GM18498 (cell line): ENCODE measurements at regions not wholly inside any gene's neighbourhood (a gene's known extent, or its start where the extent isn't known, plus 50 kb on each side); places are given as distances from the start of the nearest gene placed in this dataset.
"Not testable (repeated sequence)": the region's sequence is repeated elsewhere in the genome, so short reads cannot be mapped to it uniquely, and the experiment has no call there.

Experiments
- ATAC-seq: cut with Tn5 transposase; IDR thresholded peaks from one replicate; pipeline ENCODE4 v1.9.1; 2021; ENCODE audit warnings: mild to moderate bottlenecking, moderate library complexity; ENCODE audit not compliant: unreplicated experiment

DNA sequence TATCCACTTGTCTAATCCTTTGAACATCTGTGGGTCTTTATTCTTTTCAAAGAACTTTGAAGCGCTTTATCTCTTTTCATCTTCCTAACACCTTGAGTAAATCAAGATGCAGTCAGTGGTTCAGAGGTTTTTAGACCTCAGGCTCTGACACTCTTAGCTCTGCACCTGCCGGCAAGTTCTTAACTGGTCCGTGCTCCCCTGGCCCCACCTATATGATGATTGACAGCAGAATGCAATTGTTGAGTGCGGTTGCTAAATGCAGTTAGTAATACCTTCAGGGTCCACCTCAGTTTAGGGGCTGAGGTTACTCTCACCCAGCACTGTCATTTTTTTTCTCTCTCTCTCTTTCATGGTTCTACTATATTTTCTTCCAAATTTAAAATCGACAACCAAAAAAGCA lies 854.2 kb upstream of the AUTS2 start:
- no peak for ATAC-seq

DNA sequence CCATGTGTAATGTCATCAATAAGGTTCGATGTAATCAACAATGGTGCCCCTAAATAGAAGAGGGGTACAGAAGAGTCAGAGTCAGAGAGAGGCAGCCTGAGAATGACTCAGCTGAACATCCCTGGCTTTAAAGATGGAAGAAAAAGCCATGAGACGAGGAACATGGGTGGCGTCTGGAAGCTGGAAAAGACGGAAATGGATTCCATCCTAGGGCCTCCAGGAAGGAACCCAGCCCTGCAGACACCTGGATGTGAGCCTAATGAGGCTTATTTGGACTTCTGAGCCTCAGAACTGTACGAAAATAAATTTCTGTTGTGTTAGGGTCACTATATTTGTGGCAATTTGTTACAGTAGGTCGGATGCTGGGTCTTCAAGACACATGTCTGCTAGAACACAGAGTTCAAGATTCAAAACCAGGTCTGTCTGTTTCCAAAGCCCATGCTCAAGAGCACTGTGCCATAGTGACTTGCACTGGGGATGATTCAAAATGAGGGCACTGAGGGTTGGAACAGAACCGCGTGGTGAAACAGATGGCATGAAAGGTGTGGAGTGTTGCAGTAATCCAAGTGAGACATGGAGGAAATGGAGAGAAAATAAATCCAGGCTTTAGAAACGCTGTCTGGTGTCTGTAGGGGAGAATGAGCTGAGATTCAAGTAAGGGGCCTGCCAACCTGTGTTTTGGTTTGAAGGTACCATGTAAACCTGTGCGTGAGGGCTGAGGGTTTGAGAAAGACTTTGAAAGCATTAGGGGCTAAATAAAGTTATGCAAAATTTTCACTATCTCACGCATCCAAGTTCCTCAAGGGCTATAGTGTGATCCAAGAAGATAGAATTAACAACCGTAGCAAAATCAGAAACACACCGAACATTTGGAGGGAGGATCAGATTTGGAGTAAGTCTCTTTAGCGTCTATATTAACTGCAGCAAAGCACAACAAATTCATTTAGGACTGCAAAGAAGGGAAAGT lies 849.1 kb upstream of the AUTS2 start:
- no peak for ATAC-seq

DNA sequence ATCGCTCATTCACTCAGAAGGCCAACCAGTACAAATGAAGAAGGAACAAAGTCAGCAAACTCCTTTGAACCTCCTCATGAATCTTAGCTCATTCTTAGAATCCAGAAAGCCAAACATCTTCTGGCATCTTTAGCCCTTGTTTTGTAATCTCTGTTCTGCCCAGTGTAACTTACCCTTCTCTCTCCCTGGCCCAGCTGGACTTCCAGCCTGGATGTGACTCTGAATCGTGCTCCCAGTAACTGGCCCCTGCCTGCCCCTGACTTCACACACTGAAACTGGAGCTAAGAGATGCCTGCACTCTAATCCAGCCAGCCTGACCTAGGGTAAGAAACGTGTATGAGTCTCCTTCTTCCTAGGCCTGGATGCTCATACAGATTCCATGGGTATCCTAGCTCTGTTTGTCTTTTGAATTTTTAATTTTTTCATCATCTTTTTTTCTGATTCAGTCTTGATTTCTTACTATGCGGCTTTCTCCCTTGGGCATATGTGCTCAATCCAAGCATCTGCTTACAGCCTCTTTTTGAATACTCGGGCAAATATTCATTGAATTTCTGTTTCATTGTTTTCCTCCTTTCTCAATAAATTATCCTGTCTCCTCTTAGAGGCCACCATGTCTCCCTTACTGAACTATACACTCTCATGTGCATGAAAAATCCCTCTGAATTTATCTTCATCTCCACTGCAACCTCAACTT lies 845.6 kb upstream of the AUTS2 start:
- ATAC-seq: no peak

DNA sequence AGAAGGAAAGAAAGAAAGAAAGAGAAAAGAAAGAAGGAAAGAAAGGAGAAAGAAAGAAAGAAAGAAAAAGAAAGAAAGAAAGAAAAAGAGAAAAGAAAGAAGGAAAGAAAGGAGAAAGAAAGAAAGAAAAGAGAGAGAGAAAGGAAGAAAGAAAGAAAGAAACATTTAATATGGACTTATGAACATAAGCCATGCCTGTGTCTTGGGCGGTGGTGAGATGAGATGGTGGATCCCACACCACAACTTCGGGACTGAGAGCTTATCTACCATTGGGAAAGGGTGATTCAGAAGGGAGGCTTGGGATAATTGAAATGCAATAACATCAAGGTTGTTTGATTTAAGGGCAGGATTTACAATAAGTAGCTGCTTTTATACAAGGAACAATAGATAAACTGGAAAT lies 843.9 kb upstream of the AUTS2 start:
- ATAC-seq: no peak

DNA sequence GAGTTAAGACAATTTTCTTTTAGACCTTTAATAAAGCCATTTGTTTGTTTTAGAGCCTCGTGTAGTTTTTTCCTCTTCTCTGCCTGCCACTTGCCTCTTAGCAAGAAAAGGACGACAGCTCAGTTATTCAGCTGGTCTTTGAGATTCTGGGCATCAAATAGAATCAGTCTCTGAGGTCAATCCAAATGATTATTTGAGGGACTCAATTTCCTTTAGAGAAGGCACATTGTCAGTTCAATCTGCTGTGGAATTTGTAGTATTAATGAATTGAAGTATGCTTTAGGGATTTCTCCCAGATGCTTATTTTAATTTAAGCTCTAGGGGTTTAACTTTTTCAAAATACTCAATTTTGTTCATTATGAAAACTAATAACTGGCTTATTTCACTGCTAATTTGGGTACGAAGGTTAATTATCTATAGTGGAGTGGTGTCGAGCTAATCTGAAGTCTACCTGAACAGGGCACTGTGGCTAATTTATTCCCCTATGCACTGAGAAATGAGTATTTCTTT lies 841.2 kb upstream of the AUTS2 start:
- ATAC-seq: no peak

DNA sequence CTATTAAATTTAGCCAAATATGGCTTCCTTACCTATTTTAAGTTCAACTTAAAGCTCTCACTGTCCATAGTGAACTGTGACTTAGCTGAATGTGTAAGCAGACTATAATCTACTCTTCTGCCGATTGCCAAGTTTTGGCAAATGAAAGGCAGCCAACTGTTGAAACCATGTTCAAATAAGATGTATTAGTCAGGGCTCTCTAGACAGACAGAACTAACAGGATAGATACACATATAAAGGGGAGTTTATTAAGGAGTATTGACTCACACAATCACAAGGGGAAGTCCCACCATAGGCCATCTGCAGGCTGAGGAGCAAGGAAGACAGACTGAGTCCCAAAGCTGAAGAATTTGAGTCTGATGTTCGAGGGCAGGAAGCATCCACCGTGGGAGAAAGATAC lies 837.7 kb upstream of the AUTS2 start:
- no peak for ATAC-seq

DNA sequence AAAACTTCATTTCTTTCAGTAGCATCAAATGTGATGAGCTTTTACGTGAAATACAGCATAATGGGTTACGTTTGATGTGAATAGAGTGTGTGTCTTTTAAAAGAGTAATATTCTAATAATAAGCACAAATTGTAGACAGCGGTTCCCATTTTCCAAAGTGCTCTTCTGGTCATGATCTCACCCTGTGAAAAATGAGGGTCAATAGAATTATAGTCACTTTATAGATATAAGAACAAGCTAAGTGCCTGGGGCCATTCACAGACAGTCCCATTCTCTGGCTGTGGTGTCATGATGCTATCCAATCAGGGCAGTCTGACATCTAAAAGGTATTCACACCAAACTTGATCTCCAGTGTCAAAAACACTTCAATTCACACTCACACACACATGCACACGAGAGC lies 830.8 kb upstream of the AUTS2 start:
- no peak for ATAC-seq

DNA sequence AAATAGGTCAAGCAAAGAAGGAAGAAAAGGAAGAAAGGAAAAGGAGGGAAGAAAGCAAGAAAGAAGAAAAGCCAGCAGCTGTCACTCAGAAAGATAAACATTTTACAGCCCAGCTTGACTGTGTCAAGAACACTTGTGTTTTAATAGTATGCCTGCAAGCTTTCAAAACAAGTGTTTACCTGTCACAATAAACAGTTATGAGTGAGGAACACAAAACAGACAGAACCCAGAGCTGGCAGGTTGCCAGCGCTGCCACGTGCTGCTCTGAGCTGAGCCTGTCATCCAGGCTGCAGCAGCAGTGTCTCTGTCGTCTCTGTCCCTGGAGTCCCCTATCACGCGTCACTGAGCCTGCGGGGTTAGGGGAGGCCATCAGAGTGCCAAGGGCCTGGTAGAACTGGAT lies 827.6 kb upstream of the AUTS2 start:
- no peak for ATAC-seq

DNA sequence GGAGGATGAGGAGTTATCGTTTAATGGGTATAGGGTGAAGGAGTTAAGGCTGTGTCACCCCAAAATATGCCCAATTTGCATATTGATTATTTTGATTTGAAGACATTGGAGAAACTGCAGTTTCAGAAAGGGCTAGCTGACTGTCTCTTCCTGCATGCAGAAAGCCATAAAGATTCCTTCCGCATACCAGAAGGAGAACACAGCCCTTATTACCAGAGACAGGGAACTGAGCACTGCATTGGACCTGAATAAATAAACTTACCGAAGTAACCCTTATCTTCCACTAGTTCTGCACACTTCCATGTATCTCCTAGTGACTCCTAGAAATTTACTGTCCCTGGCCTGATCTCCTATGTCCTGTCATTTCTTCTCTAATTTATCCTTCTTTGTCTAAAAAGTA lies 821.9 kb upstream of the AUTS2 start:
- no peak for ATAC-seq

DNA sequence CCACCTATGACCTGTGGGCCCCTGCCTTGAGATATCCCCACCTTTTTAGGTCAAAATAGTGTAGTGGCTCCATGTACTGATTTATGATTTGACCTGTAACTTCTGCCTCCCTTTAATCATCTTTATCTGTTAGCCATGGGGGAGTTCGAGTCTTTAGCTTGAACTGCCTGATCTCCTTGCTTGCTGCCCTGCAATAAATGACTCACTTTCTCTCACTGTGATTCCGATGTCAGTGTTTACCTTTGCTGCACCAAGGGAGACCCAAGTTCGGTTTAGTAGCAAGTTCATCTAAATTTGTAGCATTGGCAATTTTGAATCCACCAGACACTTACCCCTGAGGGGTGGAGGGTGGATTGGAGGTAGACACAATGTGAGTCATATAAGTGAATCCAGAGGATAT lies 814.6 kb upstream of the AUTS2 start:
- no peak for ATAC-seq

DNA sequence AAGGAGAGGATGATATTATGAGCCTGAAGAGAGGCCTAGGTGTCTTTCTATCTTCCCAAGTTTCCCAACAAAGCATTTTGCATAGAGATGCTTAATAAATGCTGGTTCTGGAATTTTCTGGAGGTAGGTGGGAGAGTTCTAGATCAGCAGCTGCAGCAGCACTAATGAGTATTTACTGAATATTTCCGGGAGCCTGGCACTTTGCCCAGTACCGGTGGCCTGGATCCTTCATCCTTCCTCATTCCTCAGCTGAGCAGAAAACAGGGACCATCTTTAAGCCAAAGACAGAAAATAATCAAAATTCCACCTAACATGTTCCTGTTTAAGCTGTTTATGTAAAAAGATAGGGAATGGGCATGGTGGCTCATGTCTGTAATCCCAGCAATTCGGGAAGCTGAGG lies 813.2 kb upstream of the AUTS2 start:
- no peak for ATAC-seq

DNA sequence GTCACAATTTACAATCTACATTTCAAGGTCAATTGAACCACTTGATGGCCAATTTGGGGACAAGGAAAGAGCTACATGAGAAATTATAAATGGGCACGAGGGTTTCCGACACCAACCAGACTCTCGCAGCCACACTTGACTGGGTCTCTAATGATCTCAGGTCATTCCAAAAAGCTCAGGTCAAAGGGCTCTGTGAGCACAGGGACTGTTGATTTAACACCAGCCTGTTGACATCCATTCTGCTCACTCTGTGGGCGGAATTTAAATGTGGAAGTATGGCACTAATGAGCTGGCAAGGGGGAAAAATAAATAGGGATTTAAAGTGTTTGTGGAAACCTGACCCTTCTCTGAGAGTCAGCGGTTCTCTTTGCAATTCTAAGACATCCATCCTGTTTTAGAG lies 810.7 kb upstream of the AUTS2 start:
- no peak for ATAC-seq

DNA sequence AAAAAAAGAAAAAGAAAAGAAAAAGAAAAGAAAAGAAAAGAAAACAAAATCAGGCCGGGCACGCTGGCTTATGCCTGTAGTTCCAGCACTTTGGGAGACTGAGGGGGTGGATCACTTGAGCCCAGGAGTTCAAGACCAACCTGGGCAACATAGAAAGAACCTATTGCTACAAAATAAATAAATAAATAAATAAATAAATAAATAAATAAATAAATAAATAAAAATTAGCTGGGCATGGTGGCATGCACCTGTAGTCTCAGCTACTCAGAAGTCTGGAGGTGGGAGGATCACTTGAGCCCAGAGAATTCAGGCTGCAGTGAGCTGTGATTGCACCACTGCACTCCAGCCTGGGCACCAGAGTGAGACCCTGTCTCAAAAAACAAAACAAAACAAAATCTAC lies 809.7 kb upstream of the AUTS2 start:
- ATAC-seq: not testable (repeated sequence)

DNA sequence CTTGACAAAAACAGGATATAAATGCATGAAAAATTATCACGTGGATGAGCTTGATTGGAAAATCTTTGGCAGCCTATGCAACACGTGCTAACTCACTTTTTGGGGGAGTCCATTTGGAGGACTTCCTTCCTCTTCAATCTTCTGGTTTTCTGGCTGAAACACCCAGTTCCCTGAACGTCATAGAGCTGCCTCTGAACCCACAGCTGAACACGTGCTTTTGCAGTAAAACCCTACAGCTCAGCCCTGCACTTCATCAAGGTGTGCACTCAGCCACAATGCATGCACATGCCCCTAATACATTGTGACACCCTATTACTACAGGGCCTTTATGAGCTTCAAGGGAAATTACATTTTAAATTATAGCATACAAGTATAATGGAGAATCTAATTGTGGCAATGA lies 808.7 kb upstream of the AUTS2 start:
- no peak for ATAC-seq

DNA sequence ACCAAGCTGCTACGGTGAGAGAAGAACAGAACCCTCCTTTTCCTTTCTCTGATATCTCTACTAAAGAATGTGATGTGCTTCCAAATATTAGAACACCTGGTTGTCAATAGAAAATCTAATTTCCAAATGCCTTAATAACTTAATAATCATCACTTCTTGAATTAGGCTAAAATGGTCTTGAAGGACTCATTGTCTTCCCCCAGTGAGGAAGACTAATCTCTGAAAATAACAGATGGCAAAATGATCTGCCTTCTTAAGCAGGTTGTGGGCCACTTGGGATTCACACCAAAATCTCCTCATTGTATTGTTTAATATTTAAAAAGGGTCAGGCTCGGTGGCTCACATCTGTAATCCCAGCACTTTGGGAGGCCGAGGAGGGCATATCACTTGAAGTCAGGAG lies 805.9 kb upstream of the AUTS2 start:
- ATAC-seq: no peak

DNA sequence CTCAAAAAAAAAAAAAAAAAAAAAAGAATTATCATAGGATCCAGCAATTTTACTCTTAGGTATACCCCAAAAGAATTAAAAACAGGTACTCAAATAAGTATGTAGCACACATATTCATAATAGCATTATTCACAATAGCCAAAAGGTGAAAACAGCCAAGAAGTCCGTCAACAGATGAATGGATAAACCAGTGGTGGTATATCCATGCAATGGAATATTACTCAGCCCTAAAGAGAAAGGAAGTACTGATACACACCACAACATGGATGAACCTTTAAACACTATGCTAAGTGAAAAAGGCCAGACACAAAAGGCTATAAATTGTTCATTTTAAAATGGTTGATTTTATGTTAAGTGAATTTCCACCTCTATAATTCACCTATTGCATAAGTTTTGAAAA lies 804.8 kb upstream of the AUTS2 start:
- no peak for ATAC-seq

DNA sequence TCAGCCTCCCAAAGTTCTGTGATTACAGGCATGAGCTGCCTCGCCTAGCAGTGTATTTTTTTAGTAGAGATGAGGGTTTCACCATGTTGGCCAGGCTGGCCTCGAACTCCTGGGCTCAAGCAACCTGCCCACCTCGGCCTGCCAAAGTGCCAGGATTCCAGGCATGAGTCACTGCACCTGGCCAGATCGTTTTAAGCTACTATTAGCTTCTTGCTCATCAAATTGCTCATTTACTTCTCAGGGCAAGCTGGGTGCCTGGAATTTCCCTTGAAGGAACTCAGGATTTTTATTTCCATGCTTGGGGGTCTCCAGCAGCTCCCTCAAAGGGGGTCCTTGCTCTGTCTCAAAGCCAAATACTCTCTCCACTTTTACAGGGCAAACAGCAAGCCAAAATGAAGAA lies 798.0 kb upstream of the AUTS2 start:
- ATAC-seq: no peak

DNA sequence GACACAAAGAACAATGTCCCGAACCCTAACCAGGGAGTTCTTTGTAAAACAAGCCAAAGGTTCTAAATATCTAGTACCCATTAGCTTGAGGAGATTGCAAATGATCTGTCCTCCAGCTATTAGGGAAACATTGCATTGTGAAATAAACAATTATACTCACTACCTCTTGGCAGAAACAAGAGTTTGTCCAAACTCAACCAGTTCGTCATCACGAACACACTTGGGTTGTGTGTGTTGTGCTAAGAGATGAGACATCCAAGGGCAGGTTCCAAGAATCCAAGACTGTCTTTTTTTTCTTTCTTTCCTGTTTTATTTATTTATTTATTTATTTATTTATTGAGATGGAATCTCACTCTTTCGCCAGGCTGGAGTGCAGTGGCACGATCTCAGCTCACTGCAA lies 793.1 kb upstream of the AUTS2 start:
- ATAC-seq: no peak

DNA sequence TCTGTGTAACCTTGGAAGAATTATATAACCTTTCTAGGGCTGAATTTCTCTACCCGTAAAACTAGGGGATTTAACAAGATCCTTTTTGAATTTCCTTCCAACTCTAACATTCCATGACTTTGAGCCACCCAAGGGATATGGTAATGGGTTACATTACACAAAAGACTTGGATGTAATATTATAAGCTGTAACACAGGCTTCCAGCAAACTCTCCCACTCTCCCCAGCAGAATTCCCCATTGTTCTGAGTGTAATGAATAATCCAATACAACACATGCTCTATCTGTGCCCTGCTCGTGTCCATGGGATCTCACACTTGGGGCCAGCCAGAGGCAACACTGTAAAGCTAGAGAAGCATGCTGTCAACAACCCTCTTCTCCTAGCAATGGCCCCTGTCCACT lies 790.6 kb upstream of the AUTS2 start:
- no peak for ATAC-seq

DNA sequence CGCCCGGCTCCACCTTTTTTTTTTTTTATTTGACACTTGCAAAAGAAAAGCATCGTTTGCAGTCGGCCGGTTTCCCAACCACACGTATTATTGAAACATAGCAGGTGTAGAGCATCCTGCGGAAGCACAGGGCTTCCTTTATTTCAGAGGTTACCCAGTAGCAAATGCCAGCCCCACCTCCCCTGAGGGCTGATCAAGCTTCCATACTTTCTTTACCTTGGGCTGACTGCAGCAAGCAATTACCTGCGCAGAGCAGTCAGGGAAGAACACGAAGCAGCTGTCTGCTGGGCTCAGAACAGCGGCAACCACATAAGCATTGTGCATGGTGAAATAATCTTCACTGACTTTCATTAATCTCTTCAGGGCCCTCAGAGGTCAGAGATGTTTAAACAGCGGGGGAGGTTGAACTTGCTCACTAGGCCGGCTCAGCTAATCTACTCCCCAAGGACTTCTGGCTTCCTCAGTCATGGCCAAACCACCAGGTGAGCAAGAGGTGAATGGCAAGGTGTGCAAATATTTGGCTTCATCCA lies 784.7 kb upstream of the AUTS2 start:
- ATAC-seq: no peak

DNA sequence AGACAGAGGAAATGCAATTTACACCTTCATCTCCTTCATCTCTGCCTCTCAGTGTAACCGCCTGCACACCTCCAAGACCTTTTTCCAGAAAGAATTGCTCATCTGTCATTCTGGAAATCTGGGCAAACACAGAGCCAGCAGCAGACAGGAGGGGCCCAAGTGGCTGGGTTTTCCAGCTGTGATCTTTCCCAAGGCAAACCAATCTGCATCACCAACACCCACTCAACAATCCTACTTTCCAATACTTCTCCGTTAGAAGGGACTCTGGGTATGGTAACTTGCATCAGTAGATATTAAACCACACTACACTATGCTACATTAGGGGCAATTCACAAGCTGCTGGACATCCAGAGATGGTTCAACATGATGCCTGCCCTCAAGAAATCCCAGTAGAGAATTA lies 781.8 kb upstream of the AUTS2 start:
- ATAC-seq: no peak

DNA sequence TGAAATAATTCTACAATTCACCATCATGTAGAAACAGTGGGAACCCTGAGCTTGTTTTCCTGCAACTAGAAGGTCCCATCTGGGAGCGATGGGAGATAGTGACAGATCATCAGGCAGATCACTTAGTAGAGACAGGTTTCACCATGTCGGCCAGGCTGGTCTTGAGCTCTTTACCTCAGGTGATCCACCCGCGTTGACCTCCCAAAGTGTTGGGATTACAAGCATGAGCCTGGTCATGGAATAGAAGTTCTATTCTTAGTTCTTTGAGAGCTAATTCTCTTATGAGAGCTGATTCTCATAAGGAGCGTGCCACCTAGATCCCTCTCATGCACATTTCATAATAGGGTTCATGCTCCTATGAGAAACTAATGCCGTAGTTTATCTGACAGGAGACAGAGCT lies 778.0 kb upstream of the AUTS2 start:
- ATAC-seq: no peak
